HCT116 (cell line): ENCODE measurements at regions not wholly inside any gene's neighbourhood (a gene's known extent, or its start where the extent isn't known, plus 50 kb on each side); places are given as distances from the start of the nearest gene placed in this dataset.
"Not testable (repeated sequence)": the region's sequence is repeated elsewhere in the genome, so short reads cannot be mapped to it uniquely, and the experiment has no call there.

ENCODE experiments used
- ATAC-seq: fragments of 200-7000 bp; cut with Tn5 transposase; 2 replicates; pipeline ENCODE4 v1.9.1; 2020; ENCODE audit warnings: mild to moderate bottlenecking, moderate library complexity
- BruUV-seq: library from RNA; stranded (reverse); fragments of 400-500 nt; replicated peaks from 2 replicates; lab custom pipeline; 2021; lab: Mats Ljungman, UMichigan
- CTCF ChIA-PET: fragments of 300-600 bp; sonication (Branson Sonifier 250); formaldehyde crosslinking; loops from one replicate; lab custom pipeline; 2021; ENCODE audit warnings: antibody characterized with exemption; lab: Charles Lee
- POLR2A ChIA-PET: fragments of 300-600, 350-600 bp; sonication (Branson Sonifier 250); formaldehyde crosslinking; loops from one replicate; lab custom pipeline; 2021; ENCODE audit warnings: antibody characterized with exemption; lab: Charles Lee
- RAD21 ChIA-PET, 2 experiments: fragments of 300-600 bp; sonication (Branson Sonifier 250); formaldehyde crosslinking; loops; one replicate each; lab custom pipeline; 2023; ENCODE audit warnings: low total read pairs in 2 of 2; ENCODE audit not compliant: uncharacterized antibody in 2 of 2, unreplicated experiment in 2 of 2, low non-redundant PET in 1 of 2; lab: Charles Lee
- DNase-seq: peaks from one replicate; pipeline ENCODE4 v3.0.0-alpha.2; 2010; ENCODE audit warnings: low read depth, low spot score
- H2AFZ ChIP-seq: fragments of 200-600 bp; shearing (Covaris generic), sonication (generic); 2 replicates; pipeline ENCODE4 v1.6.1; 2017; ENCODE audit warnings: low read depth, mixed run types, mixed read lengths, antibody characterized with exemption, low read length; ENCODE audit not compliant: poor library complexity, severe bottlenecking
- H3K27ac ChIP-seq: 2 replicates; pipeline ENCODE4 v1.5.1; 2012; ENCODE audit warnings: low read depth, low read length
- H3K27me3 ChIP-seq: fragments of 200-600 bp; sonication (generic); 2 replicates; pipeline ENCODE4 v1.6.1; 2016; ENCODE audit warnings: mixed run types, low read length, mixed read lengths; ENCODE audit not compliant: insufficient read depth
- H3K36me3 ChIP-seq, 2 experiments: fragments of 200-500 bp in 1 of 2; fragments of 200-600 bp in 1 of 2; sonication (Bioruptor generic) in 1 of 2; sonication (generic) in 1 of 2; 2 replicates each; pipeline versions ENCODE4 v1.5.1 to v1.6.1; 2014 to 2016; ENCODE audit warnings: low read length in 2 of 2, inconsistent platforms in 1 of 2, mixed read lengths in 1 of 2, mixed run types in 1 of 2; ENCODE audit not compliant: insufficient read depth in 2 of 2, control insufficient read depth in 1 of 2
- H3K4me1 ChIP-seq, 2 experiments: fragments of 200-600 bp in 1 of 2; sonication (generic) in 1 of 2; 2 replicates each; pipeline versions ENCODE4 v1.5.1 to v1.6.1; 2012 to 2017; ENCODE audit warnings: low read length in 2 of 2, inconsistent platforms in 1 of 2, mild to moderate bottlenecking in 1 of 2, mixed read lengths in 1 of 2, mixed run types in 1 of 2, moderate library complexity in 1 of 2; ENCODE audit not compliant: insufficient read depth in 2 of 2, control insufficient read depth in 1 of 2
- H3K4me2 ChIP-seq: fragments of 200-600 bp; sonication (generic); 2 replicates; pipeline ENCODE4 v1.6.1; 2017; ENCODE audit warnings: mixed run types, low read length, mixed read lengths
- H3K4me3 ChIP-seq, 2 experiments: fragments of 200-600 bp in 1 of 2; sonication (generic) in 1 of 2; replicated peaks in 1 of 2; 2 replicates each; pipeline ENCODE4 v1.5.1; 2011 to 2016; ENCODE audit warnings: low read length in 2 of 2, control low read depth in 1 of 2, low read depth in 1 of 2, mild to moderate bottlenecking in 1 of 2, mixed read lengths in 1 of 2, mixed run types in 1 of 2
- H3K79me2 ChIP-seq: fragments of 200-600 bp; sonication (generic); 2 replicates; pipeline ENCODE4 v1.6.1; 2017; ENCODE audit warnings: mild to moderate bottlenecking, mixed run types, low read length, moderate library complexity, mixed read lengths; ENCODE audit not compliant: insufficient read depth
- H3K9ac ChIP-seq: fragments of 200-600 bp; sonication (generic); 2 replicates; pipeline ENCODE4 v1.6.1; 2016; ENCODE audit warnings: low read length, mixed read lengths
- H3K9me2 ChIP-seq: fragments of 200-600 bp; sonication (generic), shearing (Covaris generic); 2 replicates; pipeline ENCODE4 v1.6.1; 2017; ENCODE audit warnings: mixed run types, mild to moderate bottlenecking, moderate library complexity; ENCODE audit not compliant: insufficient read depth
- H3K9me3 ChIP-seq, 2 experiments: fragments of 200-500 bp in 1 of 2; fragments of 200-600 bp in 1 of 2; sonication (Bioruptor generic) in 1 of 2; sonication (generic) in 1 of 2; 2 replicates each; pipeline ENCODE4 v1.6.1; 2014 to 2017; ENCODE audit warnings: low read length in 2 of 2, mixed read lengths in 2 of 2, inconsistent platforms in 1 of 2, low read depth in 1 of 2, mild to moderate bottlenecking in 1 of 2, mixed run types in 1 of 2, moderate library complexity in 1 of 2; ENCODE audit not compliant: control insufficient read depth in 1 of 2, insufficient read depth in 1 of 2
- H4K20me1 ChIP-seq: fragments of 200-600 bp; sonication (generic), shearing (Covaris generic); 2 replicates; pipeline ENCODE4 v1.6.1; 2017; ENCODE audit warnings: mixed run types, mild to moderate bottlenecking, moderate library complexity; ENCODE audit not compliant: insufficient read depth
- ATF3 ChIP-seq: IDR thresholded peaks from 2 replicates; pipeline ENCODE4 v1.6.1; 2012
- CBX3 ChIP-seq: IDR thresholded peaks from 2 replicates; pipeline ENCODE4 v1.6.1; 2012; ENCODE audit warnings: low read depth
- ELF1 ChIP-seq: IDR thresholded peaks from 2 replicates; pipeline ENCODE4 v1.6.1; 2012; ENCODE audit warnings: low read depth, borderline replicate concordance
- EZH2phosphoT487 ChIP-seq: fragments of 200-600 bp; IDR thresholded peaks from 2 replicates; pipeline ENCODE4 v1.6.1; 2018; ENCODE audit warnings: antibody characterized with exemption, borderline replicate concordance
- FOSL1 ChIP-seq: IDR thresholded peaks from 2 replicates; pipeline ENCODE4 v1.6.1; 2012; ENCODE audit warnings: low read depth
- JUND ChIP-seq: IDR thresholded peaks from 2 replicates; pipeline ENCODE4 v1.6.1; 2012
- POLR2A ChIP-seq: IDR thresholded peaks from 2 replicates; pipeline ENCODE4 v1.7.0; 2011; ENCODE audit warnings: borderline replicate concordance; ENCODE audit not compliant: insufficient read depth, insufficient read length; ENCODE audit errors: extremely low read depth
- RAD21 ChIP-seq: IDR thresholded peaks from 2 replicates; pipeline ENCODE4 v1.6.1; 2012; ENCODE audit warnings: low read depth, mild to moderate bottlenecking
- REST ChIP-seq: IDR thresholded peaks from 2 replicates; pipeline ENCODE4 v1.6.1; 2012; ENCODE audit warnings: low read depth
- SP1 ChIP-seq: IDR thresholded peaks from 2 replicates; pipeline ENCODE4 v1.6.1; 2012; ENCODE audit warnings: low read depth
- SRF ChIP-seq: IDR thresholded peaks from 2 replicates; pipeline ENCODE4 v1.6.1; 2012; ENCODE audit warnings: low read depth
- ZBTB33 ChIP-seq: IDR thresholded peaks from 2 replicates; pipeline ENCODE4 v1.6.1; 2011; ENCODE audit warnings: mild to moderate bottlenecking, low read length, moderate library complexity; ENCODE audit not compliant: insufficient replicate concordance; ENCODE audit errors: extremely low read depth
- ZFX ChIP-seq: fragments of 450-650 bp; IDR thresholded peaks from 2 replicates; pipeline ENCODE4 v1.6.1; 2017
- ZNF274 ChIP-seq: fragments of 200-500 bp; sonication (Bioruptor generic); IDR thresholded peaks from 2 replicates; pipeline ENCODE4 v1.6.1; 2014; ENCODE audit warnings: mild to moderate bottlenecking, low read depth, low read length, inconsistent platforms
- intact Hi-C: fragments of 100-400 bp; cut with micrococcal nuclease; formaldehyde crosslinking; loops from 2 replicates; pipeline ENCODE4 v1.10.0; 2022

GRCh38 chr12:23282701-23283100 is 657.7 kb downstream of the ETNK1 start:
- no peak for ATAC-seq
- Histone ChIP-seq H3K27ac (no peak overlapping the region), H3K9ac (no peak overlapping the region), H3K4me1 (no peaks in the 10 kb centered on the region), H3K4me2 (no peak overlapping the region)
- intact Hi-C loops, result no loop called here
- RAD21 ChIA-PET, result no interaction called here
- POLR2A ChIA-PET, result no interaction called here
- TF ChIP-seq RAD21 (no peak), REST (no peak), ZNF274 (no peak), SP1 (no peak), SRF (no peak), POLR2A (no peak), ZFX (no peak), EZH2phosphoT487 (no peak), JUND (no peak), CBX3 (no peak), ZBTB33 (no peak), FOSL1 (no peak), ATF3 (no peak), ELF1 (no peak)
- TF ChIP-seq, all 23 proteins: peak for 0
- Histone ChIP-seq H2AFZ (no peak overlapping the region), H3K9me3 (peaks cover 5 to 20% of the 10 kb centered on the region in 2 experiments; a peak in 2 of 4 replicates), H3K9me2 (no peaks in the 10 kb centered on the region), H3K79me2 (no peaks in the 10 kb centered on the region), H4K20me1 (no peaks in the 10 kb centered on the region), H3K36me3 (no peaks in the 10 kb centered on the region), H3K27me3 (no peaks in the 10 kb centered on the region), H3K4me3 (no peak overlapping the region)
- BruUV-seq, result no TSS peak
- DNase-seq, result no peak
- CTCF ChIA-PET, result no interaction called here

GRCh38 chr12:23285764-23286530 is 661.0 kb downstream of the ETNK1 start:
- H2AFZ ChIP-seq, H3K4me3 ChIP-seq, H3K27ac ChIP-seq, H3K36me3 ChIP-seq, BruUV-seq, RAD21 ChIA-PET, H3K27me3 ChIP-seq, H3K4me2 ChIP-seq, POLR2A ChIA-PET, ATAC-seq, H3K79me2 ChIP-seq, H3K9ac ChIP-seq, H3K9me2 ChIP-seq, CTCF ChIA-PET, DNase-seq, H3K4me1 ChIP-seq, H4K20me1 ChIP-seq, intact Hi-C loops: not testable (repeated sequence)
- peaks cover 0 to 21% of the 10 kb centered on the region in 2 experiments; a peak in 3 of 4 replicates for H3K9me3 ChIP-seq
